HG03066 (cell line): ENCODE measurements at regions not wholly inside any gene's neighbourhood (a gene's known extent, or its start where the extent isn't known, plus 50 kb on each side); places are given as distances from the start of the nearest gene placed in this dataset.

Experiments
- ATAC-seq: cut with Tn5 transposase; IDR thresholded peaks from one replicate; pipeline ENCODE4 v1.9.1; 2021; ENCODE audit warnings: low read depth; ENCODE audit not compliant: unreplicated experiment

DNA sequence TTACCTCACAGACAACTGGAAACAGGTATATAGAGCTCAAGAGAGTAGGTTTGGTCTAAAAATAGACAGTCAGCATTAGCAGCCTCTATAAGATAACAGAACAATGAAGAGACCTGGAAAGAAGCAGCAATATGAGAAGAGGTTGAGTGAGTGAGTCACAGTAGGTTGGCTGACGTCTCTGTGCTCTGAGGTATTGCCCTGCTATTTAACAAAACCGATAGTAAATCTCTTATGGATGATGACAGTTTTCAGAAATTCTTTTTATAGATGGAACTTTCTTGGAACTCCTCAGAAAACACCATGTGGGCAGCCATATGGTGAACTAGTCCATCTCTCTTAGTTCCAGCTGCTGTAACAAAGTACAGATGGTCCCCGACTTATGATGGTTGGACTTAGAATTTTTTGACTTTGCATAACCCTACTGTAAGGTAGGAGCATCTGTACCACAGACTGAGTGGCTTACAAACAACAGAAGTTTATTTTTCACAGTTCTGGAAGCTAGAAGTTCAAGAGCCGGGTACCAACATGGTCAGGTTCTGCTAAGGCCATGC, 123.5 kb downstream of the MBD2 start:
- ATAC-seq, result no peak

DNA sequence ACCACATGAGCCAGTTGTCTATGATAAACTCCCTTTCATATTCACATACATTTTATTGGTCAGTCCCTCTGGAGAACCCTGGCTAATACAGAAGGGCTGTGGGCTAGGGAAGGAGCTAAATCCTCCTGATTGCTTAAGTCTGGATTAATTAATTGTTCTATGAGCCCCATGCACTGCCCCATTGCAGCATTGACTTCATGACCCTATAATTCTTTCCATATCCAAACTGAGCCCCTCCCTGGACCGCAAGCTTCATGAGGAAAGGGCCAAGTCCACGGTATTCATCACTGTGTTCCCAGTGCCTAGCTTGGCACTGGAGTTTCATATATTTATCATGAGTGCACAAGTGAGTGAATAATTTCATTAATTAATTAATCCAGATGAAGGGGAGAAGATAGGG, 124.0 kb downstream of the MBD2 start:
- ATAC-seq, result no peak

DNA sequence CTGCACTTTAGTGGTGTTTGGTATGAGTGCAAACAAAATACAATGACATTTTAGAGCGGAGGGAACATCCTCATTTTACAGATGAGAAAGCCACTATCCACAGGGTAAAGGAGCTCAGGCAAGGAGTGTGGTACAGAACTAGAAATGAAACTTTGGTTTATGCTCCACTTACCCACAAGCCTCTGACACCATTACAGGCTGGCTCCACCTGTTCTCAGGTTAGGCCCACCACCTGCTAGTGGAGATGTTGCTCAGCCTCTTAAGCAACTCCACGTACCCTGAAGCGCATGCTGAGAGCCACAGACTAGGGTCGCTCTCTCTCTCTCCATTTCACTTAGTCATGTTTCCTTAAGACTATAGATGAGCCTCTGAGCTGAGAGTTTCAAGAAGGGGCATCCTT, 130.0 kb downstream of the MBD2 start:
- ATAC-seq, result no peak

DNA sequence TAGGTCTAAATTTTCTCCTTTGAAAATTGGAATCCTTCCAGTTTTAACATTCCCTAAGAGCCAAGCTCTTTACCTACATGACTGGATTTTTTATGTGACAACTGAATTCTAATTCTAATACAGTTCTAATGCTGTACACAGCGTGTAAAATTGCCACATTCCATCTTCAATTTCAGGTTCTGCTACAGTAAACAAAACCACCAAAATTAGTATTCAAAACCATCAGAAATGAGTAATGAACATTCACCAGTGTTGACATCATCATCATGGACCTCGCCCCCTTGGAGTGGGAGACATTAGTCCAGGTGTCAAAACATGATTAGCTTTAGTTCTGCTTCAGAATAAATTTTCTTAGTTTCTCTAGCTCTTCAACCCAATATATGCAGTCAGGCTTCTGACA, 133.6 kb downstream of the MBD2 start:
- no peak for ATAC-seq

DNA sequence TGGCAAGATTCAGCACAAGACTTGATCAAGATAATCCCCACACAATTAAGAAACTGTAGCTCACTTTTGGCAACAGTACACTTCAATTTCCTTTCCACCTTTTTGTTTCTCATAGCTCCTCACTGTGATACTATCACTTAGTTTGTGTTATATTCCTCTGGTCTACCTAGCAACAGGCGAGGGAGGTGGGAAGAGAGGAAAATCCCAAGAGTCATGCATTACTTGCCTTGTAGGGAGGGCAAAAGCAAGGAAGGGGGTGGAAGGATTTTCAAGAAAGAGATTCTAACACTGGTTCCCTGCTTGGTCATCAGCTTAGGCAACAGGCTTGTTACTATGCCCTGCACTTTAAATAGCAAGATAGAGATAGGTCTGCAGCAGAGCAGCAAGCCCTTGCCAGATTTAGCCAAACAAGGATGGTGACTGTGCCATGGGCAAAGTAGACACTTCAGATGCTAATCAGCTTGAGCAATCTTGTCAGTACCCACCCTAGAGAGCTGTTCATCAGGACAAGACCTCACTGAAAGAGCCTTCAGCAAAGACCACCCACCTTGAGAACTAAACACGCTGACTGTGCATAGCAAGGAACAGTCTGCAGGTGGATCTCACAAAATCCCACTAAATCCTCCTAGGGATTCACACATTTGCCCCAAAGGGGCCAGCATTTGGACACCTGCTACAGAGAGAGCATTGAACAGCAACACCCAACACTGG, 134.6 kb downstream of the MBD2 start:
- ATAC-seq, result no peak

DNA sequence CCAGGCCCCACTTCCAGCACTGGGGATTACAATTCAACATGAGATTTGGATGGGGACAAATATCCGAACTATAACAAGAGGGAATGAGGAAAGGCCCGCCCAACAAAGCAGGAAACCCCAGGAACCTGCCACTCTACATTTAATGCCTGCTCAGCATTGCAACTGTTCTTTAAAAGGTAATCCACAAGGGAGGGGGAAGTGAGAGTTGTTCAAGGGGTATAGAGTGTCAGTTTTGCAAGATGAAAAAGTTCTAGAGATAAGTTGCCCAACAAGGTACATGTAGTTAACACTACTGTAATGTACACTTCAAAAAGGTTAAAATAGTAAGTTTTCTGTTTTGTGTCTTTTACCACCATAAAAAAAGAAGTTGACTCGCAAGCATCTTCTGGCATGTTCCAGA, 137.6 kb downstream of the MBD2 start:
- no peak for ATAC-seq

DNA sequence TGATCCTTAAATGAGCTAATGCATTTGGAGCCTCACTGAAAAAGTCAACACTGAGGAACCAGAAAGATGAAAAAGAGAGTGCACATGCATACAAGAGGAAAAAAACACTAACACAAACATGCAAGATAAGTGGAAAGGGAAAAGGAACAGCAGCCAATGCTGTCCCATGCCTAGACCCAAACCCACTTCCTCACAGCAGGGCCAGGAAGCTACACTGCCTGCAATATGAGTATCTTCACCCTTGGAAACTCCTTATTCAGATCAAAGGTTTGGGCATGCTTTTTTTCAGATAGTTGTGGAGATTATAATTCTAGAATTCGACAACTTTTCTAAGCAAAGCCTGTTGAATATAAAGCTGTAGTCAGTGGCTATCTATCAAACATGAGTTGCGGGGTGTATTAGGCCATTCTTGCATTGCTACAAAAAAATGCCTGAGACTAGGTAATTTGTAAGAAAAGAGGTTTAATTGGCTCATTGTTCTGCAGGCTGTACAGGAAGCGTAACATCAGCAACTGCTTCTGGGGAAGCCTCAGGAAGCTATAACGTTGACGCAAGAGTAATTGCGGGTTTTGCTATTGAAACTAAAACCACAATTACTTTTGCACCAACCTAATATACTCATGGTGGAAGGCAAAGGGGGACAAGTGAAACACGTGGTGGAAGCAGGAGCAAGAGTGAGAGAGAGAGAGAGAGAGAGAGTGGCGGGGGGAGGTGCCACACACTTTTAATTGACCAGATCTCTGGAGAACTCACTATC, 138.2 kb downstream of the MBD2 start:
- ATAC-seq, result peak; percentile 68

DNA sequence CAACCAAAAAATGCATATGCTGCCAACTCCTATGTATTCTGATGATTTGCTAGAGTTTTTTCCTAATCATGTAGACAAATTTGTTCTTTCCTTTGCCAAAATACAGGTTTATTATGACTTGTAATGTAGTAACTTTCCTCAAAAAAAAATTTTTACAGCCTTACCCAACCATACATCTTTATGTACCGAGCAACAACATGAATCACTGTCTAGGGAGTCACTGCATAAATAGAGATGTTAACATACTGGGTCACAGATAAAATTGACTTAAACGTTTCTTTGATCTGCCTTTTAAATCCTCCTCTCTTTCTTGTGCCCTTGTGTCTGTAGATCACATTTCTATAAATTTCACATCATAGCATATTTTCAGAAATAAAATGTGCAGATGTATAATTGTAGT, 143.6 kb downstream of the MBD2 start:
- no peak for ATAC-seq

DNA sequence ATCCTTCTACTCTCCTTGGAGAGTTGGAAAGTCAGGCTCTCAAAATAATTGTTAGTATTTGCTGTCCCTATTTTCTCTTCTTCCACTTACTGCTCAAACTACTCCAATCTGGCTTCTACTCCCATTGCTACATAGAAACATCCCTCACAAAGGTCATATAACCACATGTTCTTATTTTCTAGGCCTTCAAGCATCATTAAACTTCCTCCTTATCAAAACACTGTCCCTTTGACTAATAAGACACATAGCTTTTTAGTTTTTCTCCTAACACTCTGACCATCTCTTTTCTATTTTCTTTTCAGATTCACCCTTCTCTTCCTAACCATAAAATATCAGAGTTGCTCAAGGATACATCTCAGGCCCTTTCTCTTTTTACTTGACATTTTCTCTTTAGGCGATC, 148.3 kb downstream of the MBD2 start:
- no peak for ATAC-seq

DNA sequence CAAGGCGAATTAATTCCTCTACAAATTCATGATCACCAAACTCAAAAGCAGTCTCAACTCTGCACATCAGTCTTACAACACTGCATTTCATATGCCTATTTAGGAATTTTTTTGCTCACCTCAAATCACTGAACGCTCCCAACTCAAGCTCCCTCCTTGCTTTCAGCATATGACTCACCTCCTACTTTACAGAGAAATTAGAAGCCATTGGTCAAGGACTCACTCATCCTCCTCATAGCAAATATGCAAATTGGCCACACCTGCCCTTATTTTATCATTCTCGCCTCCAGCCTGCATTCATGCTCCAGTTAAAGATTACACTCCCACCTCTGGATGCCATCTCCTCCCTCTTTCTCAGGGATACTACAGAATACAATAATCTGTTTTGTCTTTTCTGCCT, 148.8 kb downstream of the MBD2 start:
- no peak for ATAC-seq

DNA sequence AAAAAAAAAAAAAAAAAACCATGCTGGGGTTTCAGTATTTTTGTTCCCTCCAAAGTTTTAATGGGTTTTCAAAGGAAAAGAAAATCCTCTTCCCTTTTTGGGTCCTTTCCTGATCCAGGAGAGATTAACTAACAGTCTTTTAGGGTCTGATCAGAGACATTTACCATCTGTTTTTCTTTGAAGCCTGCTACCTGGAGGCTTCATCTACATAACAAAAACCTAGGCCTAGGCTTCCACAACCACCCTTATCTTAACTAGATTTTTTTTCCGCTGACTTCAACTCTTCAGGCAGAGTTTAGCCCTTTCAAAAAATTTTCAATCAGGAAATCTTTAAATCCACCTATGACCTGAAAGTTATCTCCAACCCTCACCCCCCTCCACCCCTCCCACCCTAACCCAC, 154.7 kb downstream of the MBD2 start:
- no peak for ATAC-seq

DNA sequence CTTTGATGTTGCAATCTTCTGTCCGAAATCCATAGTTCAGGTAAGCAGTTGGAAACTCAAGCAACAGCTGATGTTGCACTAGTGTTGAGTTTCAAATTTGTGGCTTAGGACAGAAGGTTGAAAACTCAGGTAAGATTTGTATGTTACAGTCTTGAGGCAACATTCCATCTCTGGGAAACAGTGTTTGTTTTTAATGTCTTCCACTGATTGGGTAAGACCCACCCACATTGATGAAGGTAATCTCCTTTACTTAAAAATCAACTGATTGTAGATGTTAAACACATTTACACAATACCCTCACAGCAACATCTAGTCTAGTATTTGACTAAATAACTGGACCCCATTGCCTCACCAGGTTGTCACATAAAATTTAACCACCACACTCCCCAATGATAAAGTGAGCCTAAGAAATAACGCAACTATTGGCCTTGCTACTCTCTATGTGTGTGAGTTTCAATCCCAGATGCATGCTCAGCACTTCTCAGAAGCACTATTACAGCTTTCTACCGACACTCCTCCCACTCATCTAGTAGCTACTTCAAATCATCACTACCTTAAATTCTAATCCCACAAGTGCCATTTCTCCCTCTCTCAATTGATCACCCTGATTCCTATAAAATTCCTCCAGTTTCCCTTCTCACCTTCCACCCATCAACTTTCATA, 164.0 kb downstream of the MBD2 start:
- ATAC-seq, result no peak

DNA sequence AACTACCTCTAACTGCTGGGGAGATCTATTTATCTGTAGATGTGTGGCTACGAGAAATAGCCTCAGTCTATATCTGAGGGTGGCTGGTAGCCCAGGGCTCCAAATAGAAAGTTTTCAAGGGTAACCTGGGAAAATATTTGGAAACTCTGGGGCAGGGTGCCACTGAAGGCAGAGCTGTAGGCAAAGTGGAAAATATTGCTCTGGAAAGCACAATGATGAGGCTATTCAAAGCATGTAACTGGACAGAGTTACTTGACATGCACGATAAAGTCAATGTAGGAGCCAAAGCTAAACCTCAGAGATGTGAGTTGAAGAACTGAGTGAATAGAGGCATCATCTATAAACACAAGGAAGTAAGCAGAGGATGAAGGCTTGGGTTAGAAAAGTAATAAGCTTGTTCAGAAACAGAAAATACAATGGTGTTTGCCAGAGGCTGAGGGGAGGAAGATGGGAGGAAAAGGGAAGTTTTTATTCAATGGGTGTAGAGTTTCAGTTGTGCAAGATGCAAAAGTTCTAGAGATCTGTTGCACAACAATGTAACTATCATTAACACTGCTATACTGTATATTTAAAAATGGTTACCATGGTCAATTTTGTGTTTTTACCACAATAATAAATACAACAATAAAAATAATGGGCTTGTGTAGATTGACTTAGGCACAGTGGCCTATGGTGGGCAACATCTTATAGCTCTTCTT, 171.6 kb downstream of the MBD2 start:
- no peak for ATAC-seq

DNA sequence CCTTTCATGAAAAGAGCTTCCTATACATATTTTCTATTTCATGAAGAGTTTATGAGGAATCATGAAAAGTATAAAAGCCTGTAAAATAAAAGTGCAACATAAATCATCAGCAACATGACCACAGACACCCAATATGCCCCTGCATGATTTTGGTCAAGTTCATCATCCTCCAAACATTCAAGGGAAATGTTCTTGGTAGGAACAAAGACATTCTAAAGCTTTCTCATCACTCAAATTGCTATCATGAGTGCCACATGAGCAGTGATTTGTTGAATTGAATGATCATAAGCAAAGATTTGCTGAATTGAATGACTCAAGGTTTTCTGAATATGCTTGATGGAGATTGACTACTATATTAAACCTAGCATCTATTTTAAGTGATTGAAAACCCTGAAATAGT, 172.2 kb downstream of the MBD2 start:
- ATAC-seq, result no peak

DNA sequence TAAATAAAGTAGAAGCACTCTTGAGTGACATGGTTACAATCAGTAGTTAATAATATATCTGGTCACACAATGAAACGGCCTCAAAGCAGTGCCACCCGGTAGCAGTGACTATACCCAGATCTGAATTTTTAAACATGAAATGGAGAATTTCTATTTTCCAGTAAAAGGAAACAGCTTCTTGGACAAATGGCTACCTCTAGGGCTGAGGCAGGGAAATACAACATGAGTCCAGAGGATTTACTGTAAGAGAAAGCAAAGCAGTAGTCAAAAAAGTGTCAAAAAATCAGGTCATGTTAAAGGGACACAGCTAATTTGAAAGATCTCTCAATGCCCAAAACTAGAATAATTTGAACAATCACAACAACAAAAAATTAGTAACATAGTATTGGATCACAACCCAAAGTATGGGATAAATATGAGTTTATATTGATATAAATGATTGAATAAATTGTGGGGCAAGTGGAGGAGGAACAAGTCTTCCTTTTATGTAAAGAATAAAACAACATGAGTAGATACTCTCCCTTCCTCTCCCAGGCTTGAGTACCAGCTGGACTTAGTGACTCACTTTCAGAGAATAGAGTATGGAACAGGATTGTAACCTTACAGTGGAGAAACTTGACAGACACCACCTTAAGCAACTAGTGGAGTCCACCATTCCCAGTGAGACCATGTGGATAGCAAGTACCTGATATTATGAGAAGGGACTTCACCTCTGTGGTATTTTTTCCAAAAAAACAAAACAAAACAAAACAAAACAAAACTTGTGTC, 180.8 kb downstream of the MBD2 start:
- no peak for ATAC-seq

DNA sequence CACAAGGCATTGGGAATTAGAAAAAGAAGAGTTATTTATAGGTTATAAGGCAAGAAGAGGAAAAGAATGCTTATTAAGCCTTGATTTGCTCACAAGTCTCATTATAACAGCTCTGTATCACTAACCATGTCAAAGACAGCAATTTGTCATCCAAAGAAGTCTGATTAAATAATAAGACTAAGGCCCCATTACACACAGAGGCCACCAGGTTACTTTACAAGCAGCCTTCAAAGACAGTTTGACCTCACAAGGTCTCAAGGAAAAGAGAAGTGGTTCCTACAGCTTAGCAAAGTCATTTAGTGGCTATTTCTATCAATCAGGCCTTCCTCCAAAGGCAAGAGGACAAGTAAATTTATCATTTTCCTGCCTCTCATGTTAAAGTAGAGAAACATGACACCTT, 188.5 kb downstream of the MBD2 start:
- no peak for ATAC-seq

DNA sequence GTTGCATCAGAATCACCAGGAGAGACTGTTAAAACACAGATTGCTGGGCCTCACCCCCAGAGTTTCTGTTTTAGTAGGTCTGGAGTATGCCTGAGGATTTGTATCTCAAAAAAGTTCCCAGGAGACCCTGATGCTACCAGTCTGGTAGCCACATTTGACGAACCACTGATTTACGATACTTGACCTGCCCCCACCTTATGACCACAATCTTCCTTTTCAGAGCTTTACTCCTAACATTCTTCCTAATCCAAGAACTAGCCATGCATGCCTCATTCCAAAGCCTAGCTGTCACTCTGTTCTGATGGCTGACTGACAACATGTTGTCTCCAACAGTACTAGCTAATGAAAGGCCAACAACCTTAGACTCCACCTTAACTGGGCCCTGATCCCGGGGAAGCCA, 191.4 kb downstream of the MBD2 start:
- no peak for ATAC-seq

DNA sequence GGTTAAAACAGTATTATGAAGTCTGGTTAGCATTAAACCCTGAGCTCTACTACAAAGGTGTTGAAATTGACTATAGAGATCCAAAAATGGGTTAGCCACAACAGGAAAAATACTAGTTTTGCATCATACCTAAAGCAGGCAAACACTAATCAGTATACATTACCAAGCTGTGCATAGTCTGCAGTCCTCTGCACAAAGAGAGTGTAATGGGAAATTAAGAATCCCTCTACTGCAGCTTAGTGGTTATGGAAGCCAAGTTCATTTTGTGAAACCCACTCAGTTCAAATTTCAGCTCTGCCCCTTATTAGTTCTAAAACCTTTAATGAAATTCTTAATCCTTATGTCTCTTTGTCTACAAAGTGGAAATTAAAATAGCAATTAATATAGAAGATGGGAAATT, 192.1 kb downstream of the MBD2 start:
- no peak for ATAC-seq

DNA sequence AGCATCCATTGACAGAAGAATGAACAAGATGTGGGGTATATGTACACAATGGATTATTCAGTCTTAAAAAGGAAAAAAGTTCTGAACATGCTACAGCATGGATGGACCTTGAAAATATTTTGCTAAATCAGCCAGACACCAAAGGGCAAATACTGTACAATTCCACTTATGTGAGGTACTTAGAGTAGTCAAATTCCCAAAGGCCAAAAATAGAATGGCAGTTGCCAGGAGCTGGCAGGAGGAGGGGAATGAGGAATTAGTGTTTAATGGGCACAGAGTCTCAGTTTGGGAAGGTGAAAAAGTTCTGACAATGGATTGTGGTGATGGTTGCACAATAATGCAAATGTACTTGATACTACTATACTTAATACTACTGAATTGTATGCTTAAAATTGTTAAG, 193.2 kb downstream of the MBD2 start:
- ATAC-seq, result no peak

DNA sequence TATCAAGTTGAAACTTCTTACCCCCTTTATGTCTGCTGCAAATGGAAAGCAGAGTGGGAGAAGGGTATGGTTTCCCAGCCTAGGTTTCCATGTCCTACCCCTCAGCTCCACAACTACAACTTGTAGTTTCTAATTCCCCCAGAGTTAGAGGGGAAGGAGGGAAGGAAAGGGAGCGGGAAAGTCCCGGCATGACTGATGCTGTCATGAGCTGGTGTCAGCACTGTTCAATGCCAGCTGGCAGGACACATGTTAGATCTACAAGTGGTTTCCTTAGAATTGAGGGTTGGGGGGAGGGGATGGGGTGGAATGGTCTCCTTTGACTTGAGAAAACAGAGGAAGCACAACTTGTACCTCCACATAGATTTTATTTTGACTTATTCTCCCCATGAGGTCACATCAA, 194.0 kb downstream of the MBD2 start:
- no peak for ATAC-seq
